HG03432 (cell line): ENCODE measurements at regions not wholly inside any gene's neighbourhood (a gene's known extent, or its start where the extent isn't known, plus 50 kb on each side); places are given as distances from the start of the nearest gene placed in this dataset.
"Not testable (repeated sequence)": the region's sequence is repeated elsewhere in the genome, so short reads cannot be mapped to it uniquely, and the experiment has no call there.

Experiments
- ATAC-seq: cut with Tn5 transposase; IDR thresholded peaks from one replicate; pipeline ENCODE4 v1.9.1; 2021; ENCODE audit warnings: mild to moderate bottlenecking, moderate library complexity; ENCODE audit not compliant: unreplicated experiment

- ATAC-seq, result no peak
Measured at GRCh38 chr3:31178467-31178866, 284.0 kb upstream of the GADL1 start.

GRCh38 chr3:31179768-31180167 lies 285.3 kb upstream of the GADL1 start:
- no peak for ATAC-seq

GRCh38 chr3:31180274-31180673 lies 285.8 kb upstream of the GADL1 start:
- ATAC-seq, result no peak

- ATAC-seq, result no peak
Measured at GRCh38 chr3:31181661-31182060, 287.2 kb upstream of the GADL1 start.

- ATAC-seq, result no peak
Measured at GRCh38 chr3:31182661-31183060, 288.2 kb upstream of the GADL1 start.

GRCh38 chr3:31184261-31185061 lies 290.0 kb upstream of the GADL1 start:
- no peak for ATAC-seq

- ATAC-seq, result no peak
Measured at GRCh38 chr3:31185062-31185357, 290.5 kb upstream of the GADL1 start.

- no peak for ATAC-seq
Measured at GRCh38 chr3:31186041-31186440, 291.6 kb upstream of the GADL1 start.

- no peak for ATAC-seq
Measured at GRCh38 chr3:31187380-31187779, 292.9 kb upstream of the GADL1 start.

- no peak for ATAC-seq
Measured at GRCh38 chr3:31188112-31188511, 293.7 kb upstream of the GADL1 start.

GRCh38 chr3:31189330-31189729 lies 294.9 kb upstream of the GADL1 start:
- ATAC-seq, result no peak

- ATAC-seq, result no peak
Measured at GRCh38 chr3:31189971-31190370, 295.5 kb upstream of the GADL1 start.

GRCh38 chr3:31191354-31191753 lies 296.9 kb upstream of the GADL1 start:
- ATAC-seq, result no peak

- ATAC-seq, result no peak
Measured at GRCh38 chr3:31193429-31193828, 299.0 kb upstream of the GADL1 start.

- ATAC-seq, result no peak
Measured at GRCh38 chr3:31193871-31194270, 299.4 kb upstream of the GADL1 start.

- no peak for ATAC-seq
Measured at GRCh38 chr3:31196261-31196660, 301.8 kb upstream of the GADL1 start.

GRCh38 chr3:31196881-31197364 lies 302.5 kb upstream of the GADL1 start:
- no peak for ATAC-seq

- no peak for ATAC-seq
Measured at GRCh38 chr3:31197941-31198340, 303.5 kb upstream of the GADL1 start.

- ATAC-seq, result no peak
Measured at GRCh38 chr3:31198890-31199289, 304.4 kb upstream of the GADL1 start.

GRCh38 chr3:31203960-31204795 lies 309.7 kb upstream of the GADL1 start:
- ATAC-seq, result no peak

GRCh38 chr3:31204796-31205056 lies 310.3 kb upstream of the GADL1 start:
- not testable (repeated sequence) for ATAC-seq

- no peak for ATAC-seq
Measured at GRCh38 chr3:31210068-31210645, 315.7 kb upstream of the GADL1 start.
